ENCODE measurements at regions not wholly inside any gene's neighbourhood (a gene's known extent, or its start where the extent isn't known, plus 50 kb on each side); places are given as distances from the start of the nearest gene placed in this dataset.

DNA sequence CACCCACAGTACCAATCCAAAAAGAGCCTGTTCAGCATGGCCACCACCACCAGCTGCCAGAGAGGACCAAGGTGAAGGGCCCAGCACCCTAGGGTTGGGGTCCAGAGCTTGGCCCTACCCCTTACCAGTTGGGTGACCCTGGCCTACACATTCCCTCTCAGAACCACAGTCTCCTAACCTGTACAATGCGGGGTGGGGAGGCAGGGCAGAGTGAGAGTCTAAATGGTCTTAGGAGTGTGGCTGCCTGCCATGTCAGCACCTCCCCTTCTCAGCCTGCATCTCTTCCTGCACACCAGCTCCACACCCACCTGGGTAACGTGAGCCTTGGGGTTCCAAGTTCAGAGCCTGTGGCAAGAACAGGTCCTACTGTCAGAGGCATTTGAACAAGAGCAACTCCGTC, 92.2 kb downstream of the C5orf15 start:
- H3K27me3 ChIP-seq (ENCODE audit: control insufficient read depth, insufficient read depth, low read length): peaks cover 4% of the 10 kb centered on the region; the same call in 1 of the 2 replicates
- intact Hi-C loops (cut with micrococcal nuclease; ENCODE audit: unreplicated experiment) (no loop called here), in situ Hi-C loops (cut with HindIII; ENCODE audit: low pct_unique_long_range_greater_than_20kb, low sequenced_read_pairs) (no loop called here)
- CTCF ChIA-PET: no interaction called here
- no peaks in the 10 kb centered on the region for H3K36me3 ChIP-seq (ENCODE audit: control insufficient read depth, insufficient read depth, low read length)
- TF ChIP-seq, protein P1, sequence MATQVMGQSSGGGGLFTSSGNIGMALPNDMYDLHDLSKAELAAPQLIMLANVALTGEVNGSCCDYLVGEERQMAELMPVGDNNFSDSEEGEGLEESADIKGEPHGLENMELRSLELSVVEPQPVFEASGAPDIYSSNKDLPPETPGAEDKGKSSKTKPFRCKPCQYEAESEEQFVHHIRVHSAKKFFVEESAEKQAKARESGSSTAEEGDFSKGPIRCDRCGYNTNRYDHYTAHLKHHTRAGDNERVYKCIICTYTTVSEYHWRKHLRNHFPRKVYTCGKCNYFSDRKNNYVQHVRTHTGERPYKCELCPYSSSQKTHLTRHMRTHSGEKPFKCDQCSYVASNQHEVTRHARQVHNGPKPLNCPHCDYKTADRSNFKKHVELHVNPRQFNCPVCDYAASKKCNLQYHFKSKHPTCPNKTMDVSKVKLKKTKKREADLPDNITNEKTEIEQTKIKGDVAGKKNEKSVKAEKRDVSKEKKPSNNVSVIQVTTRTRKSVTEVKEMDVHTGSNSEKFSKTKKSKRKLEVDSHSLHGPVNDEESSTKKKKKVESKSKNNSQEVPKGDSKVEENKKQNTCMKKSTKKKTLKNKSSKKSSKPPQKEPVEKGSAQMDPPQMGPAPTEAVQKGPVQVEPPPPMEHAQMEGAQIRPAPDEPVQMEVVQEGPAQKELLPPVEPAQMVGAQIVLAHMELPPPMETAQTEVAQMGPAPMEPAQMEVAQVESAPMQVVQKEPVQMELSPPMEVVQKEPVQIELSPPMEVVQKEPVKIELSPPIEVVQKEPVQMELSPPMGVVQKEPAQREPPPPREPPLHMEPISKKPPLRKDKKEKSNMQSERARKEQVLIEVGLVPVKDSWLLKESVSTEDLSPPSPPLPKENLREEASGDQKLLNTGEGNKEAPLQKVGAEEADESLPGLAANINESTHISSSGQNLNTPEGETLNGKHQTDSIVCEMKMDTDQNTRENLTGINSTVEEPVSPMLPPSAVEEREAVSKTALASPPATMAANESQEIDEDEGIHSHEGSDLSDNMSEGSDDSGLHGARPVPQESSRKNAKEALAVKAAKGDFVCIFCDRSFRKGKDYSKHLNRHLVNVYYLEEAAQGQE (IDR thresholded peaks at IDR 0.05; ENCODE audit: insufficient read depth in 1 of 2, low read depth in 2 of 2, low read length in 1 of 2): no peak
- no peak for TF ChIP-seq POLR2AphosphoS5 (IDR thresholded peaks at IDR 0.05; ENCODE audit: low read depth, low read length)
- TF ChIP-seq, protein P2, sequence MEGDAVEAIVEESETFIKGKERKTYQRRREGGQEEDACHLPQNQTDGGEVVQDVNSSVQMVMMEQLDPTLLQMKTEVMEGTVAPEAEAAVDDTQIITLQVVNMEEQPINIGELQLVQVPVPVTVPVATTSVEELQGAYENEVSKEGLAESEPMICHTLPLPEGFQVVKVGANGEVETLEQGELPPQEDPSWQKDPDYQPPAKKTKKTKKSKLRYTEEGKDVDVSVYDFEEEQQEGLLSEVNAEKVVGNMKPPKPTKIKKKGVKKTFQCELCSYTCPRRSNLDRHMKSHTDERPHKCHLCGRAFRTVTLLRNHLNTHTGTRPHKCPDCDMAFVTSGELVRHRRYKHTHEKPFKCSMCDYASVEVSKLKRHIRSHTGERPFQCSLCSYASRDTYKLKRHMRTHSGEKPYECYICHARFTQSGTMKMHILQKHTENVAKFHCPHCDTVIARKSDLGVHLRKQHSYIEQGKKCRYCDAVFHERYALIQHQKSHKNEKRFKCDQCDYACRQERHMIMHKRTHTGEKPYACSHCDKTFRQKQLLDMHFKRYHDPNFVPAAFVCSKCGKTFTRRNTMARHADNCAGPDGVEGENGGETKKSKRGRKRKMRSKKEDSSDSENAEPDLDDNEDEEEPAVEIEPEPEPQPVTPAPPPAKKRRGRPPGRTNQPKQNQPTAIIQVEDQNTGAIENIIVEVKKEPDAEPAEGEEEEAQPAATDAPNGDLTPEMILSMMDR (IDR thresholded peaks at IDR 0.05): no peak
- TF ChIP-seq SIN3A (IDR thresholded peaks at IDR 0.05; ENCODE audit: borderline replicate concordance, insufficient read depth, low read depth, low read length): no peak
- TF ChIP-seq TCF7L2 (IDR thresholded peaks at IDR 0.05; ENCODE audit: low read depth, low read length): no peak
- BruUV-seq (replicated peaks): no TSS peak
- POLR2A ChIA-PET: no interaction called here
- no peaks in the 10 kb centered on the region for H3K9me3 ChIP-seq (ENCODE audit: control insufficient read depth, insufficient read depth, low read depth, low read length)
- no peak overlapping the region for H3K27ac ChIP-seq (ENCODE audit: low read length)
- ATAC-seq (no peak), DNase-seq (ENCODE audit: low read depth, low spot score) (no peak)
- H3K4me1 ChIP-seq (ENCODE audit: control insufficient read depth, insufficient read depth, low read length): no peaks in the 10 kb centered on the region
- no peak overlapping the region for H3K4me3 ChIP-seq (ENCODE audit: low read depth in 2 of 2, low read length in 2 of 2)

DNA sequence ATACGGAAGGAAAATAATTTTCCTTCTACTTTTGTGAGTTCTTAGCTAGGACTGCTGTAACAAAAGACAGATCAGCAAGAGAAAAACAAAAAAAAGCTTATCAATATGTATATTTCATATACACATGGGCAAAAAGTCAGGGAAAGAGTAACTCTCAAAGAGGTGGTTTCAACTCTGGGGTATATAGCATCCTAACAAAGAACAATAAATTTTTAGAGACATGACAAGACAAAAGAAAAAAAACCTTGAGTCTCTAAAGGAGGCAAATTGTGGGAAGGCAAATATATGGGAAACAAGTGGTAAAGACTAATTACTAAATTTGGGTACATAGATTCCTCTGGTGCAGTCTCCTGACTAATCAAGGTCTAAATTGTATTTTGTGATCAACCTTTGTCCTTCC, 93.2 kb downstream of the C5orf15 start:
- in situ Hi-C loops (cut with HindIII; ENCODE audit: low pct_unique_long_range_greater_than_20kb, low sequenced_read_pairs) (no loop called here), intact Hi-C loops (cut with micrococcal nuclease; ENCODE audit: unreplicated experiment) (no loop called here)
- TF ChIP-seq SIN3A (IDR thresholded peaks at IDR 0.05; ENCODE audit: borderline replicate concordance, insufficient read depth, low read depth, low read length): no peak
- TF ChIP-seq TCF7L2 (IDR thresholded peaks at IDR 0.05; ENCODE audit: low read depth, low read length): no peak
- TF ChIP-seq, protein P2 (IDR thresholded peaks at IDR 0.05): no peak
- no peak for TF ChIP-seq POLR2AphosphoS5 (IDR thresholded peaks at IDR 0.05; ENCODE audit: low read depth, low read length)
- TF ChIP-seq, protein P1 (IDR thresholded peaks at IDR 0.05; ENCODE audit: insufficient read depth in 1 of 2, low read depth in 2 of 2, low read length in 1 of 2): no peak
- Histone ChIP-seq H3K27ac (ENCODE audit: low read length) (no peak overlapping the region), H3K36me3 (ENCODE audit: control insufficient read depth, insufficient read depth, low read length) (no peaks in the 10 kb centered on the region), H3K9me3 (ENCODE audit: control insufficient read depth, insufficient read depth, low read depth, low read length) (no peaks in the 10 kb centered on the region), H3K27me3 (ENCODE audit: control insufficient read depth, insufficient read depth, low read length) (peaks cover 4% of the 10 kb centered on the region; the same call in 1 of the 2 replicates), H3K4me1 (ENCODE audit: control insufficient read depth, insufficient read depth, low read length) (no peaks in the 10 kb centered on the region), H3K4me3 (ENCODE audit: low read depth in 2 of 2, low read length in 2 of 2) (no peak overlapping the region)
- ATAC-seq: no peak
- DNase-seq (ENCODE audit: low read depth, low spot score): no peak
- POLR2A ChIA-PET: no interaction called here
- CTCF ChIA-PET: no interaction called here
- no TSS peak for BruUV-seq (replicated peaks)

Measured in Panc1 (cell line).